ENCODE measurements at regions not wholly inside any gene's neighbourhood (a gene's known extent, or its start where the extent isn't known, plus 50 kb on each side); places are given as distances from the start of the nearest gene placed in this dataset.

- DNase-seq (ENCODE audit: low read depth, low spot score): no peak
These were observed 671.9 kb downstream of the SUCLG1 start for GRCh38 chr2:83787189-83787588.

DNA sequence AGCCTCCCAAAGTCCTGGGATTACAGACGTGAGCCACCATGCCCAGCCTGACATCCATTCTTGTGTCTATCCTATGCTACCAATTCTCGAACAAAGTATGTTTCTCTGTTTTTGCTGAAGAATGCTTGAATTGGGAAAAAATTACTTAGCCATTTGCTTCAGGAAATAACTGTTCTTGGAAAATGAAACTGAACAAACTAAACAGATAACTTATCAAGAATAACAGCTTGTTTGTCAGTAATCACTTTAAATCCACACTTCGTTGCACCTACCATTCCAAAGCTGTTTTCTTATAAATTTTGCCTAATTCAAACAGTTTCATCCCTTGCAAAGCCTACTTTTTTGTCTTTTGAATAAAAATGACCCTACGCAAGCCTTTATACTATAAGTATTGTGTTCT lies 672.9 kb downstream of the SUCLG1 start:
- no peak for DNase-seq (ENCODE audit: low read depth, low spot score)

- no peak for DNase-seq (ENCODE audit: low read depth, low spot score)
These were observed 674.1 kb downstream of the SUCLG1 start for GRCh38 chr2:83784947-83785346.

GRCh38 chr2:83784315-83784714 lies 674.8 kb downstream of the SUCLG1 start:
- DNase-seq (ENCODE audit: low read depth, low spot score): no peak

DNA sequence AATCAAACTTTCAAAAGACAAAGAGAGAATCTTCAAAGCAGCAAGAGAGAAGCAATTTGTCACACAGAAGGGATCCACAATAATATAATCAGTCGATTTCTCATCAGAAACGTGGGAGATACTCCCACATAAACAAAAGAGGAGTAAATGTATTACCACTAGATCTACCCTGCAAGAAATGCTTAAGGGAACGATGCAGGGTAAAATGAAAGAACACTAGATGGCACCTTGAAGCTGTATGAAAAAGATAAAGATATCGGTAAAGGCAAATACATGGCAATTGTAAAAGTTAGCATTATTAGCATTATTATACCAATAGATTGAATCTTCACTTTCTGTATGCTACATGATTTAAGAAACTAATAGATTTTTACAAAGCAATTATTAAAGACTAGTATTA lies 677.0 kb downstream of the SUCLG1 start:
- DNase-seq (ENCODE audit: low read depth, low spot score): no peak

DNA sequence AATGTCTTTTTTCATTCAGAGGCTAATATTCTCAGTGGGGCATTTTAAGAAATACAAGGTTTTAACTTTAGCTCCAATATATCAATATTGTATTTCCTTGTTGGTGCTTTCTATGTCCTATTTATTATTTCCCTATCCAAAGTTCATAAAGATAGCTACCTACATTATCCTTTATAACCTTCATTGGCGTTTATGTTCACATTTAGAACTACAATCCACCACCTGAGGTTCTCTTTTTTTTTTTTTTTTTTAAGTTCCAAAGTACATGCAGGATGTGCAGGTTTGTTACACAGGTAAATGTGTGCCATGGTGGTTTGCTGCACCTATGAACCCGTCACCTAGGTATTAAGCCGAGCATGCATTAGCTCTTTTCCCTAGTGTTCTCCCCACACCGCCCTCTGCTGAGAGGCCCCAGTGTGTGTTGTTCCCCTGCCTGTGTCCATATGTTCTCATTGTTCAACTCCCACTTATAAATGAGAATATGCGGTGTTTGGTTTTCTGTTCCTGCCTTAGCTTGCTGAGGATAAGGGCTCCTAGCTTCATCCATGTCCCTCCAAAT lies 694.6 kb downstream of the SUCLG1 start:
- no peak for DNase-seq (ENCODE audit: low read depth, low spot score)

DNA sequence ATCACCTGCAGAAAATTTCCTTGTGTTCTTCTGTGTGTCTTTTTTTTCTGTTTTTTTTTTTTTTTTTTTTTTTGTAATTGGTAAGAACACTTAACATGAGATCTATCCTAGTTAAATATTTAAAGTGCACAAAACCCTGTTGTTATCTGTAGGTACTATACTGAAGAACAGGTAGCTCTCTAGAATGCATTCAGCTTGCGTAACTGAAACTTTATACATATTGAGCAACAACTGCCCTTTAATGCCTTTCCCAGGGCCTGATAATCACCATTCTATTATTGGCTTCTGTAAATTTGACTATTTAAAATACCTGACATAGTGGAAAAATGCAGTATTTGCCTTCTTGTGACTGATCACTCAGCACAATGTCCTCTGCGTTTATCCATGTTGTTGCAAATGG lies 701.8 kb downstream of the SUCLG1 start:
- no peak for DNase-seq (ENCODE audit: low read depth, low spot score)

- no peak for DNase-seq (ENCODE audit: low read depth, low spot score)
These were observed 702.9 kb downstream of the SUCLG1 start for GRCh38 chr2:83756219-83756618.

GRCh38 chr2:83747141-83747540 lies 711.9 kb downstream of the SUCLG1 start:
- no peak for DNase-seq (ENCODE audit: low read depth, low spot score)

- DNase-seq (ENCODE audit: low read depth, low spot score): no peak
These were observed 714.2 kb downstream of the SUCLG1 start for GRCh38 chr2:83744855-83745254.

DNA sequence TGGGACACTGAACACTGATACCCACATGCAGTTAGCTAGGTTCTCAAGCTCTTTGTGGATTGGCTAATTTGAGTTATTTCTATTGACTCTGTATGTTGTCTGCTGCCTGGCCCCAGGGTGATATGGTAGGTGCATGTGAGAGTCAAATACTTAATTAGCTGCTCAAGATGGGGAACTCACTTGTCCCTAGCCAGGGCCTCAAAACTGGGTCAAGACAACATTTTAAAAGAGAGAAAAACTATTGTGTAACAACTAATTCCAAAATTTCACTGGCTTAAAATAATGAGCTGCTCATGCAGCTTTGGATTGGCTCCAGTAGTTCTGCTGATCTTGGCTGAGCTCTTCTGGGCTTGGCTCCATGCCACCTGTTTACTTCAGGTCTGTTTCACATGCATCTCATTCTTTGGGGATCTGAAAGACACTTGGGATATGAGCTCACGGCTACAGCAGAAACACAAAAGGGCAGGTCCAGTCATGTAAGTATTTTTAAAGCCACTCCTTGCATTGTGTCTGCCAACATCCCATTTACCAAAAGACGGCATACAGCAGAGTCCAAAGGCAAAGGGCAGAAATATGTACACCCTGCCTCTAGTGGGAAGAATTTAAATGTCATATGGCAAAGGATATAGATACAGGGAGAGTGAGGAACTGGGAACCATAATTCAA lies 716.8 kb downstream of the SUCLG1 start:
- DNase-seq (ENCODE audit: low read depth, low spot score): no peak

DNA sequence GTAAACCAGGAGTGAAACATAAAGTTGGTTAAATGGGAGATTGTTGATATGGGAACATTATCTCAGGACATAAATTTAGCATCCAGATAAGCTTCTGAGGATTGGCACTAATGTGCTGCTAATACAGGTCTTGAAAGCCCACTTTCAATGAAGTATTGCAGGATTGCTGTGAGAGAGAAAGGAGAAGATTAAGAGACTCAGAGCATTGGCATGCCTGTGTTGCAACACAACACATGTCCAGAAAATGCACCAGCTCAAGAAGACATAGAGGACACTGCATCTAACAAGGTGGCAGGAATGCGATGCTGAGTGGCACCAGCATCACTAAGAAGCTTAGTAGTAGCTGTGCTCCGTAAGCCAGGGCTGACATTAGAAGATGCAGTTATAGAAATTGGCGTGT lies 728.9 kb downstream of the SUCLG1 start:
- no peak for DNase-seq (ENCODE audit: low read depth, low spot score)

DNA sequence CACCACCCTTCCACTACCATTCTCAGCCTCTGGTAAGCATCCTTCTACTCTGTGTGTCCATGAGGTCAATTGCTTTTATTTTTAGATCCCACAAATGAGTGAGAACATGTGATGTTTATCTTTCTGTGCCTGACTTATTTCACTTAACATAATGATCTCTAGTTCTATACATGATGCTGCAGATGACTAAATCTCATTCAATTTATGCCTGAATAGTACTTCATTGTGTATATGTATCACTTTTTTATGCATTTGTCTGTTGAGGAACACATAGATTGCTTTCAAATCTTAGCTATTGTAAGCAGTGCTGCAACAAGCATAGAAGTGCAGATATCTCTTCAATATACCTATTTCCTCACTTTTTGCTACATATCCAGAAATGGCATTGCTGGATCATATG lies 733.3 kb downstream of the SUCLG1 start:
- DNase-seq (ENCODE audit: low read depth, low spot score): no peak

GRCh38 chr2:83705146-83705545 lies 753.9 kb downstream of the SUCLG1 start:
- no peak for DNase-seq (ENCODE audit: low read depth, low spot score)

- no peak for DNase-seq (ENCODE audit: low read depth, low spot score)
These were observed 755.5 kb downstream of the SUCLG1 start for GRCh38 chr2:83703598-83703997.

DNA sequence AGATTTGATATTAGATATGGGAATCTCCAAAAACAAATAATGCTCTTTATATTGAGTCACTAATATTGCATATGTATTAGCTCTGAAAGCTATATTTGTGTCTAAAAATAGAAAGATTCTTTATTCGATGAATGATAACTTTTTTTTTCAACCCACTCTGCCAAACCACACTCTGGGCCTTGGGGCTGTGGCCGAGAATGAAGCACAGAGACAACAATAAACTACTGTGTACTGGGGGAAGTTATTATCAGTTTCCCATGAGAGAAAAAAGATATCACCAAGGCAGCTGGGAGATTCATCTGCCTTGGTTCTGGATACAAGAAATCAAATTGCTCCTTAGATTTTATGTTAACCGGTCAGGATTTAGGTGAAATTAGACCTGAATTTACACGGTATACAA lies 762.2 kb downstream of the SUCLG1 start:
- no peak for DNase-seq (ENCODE audit: low read depth, low spot score)

GRCh38 chr2:83695530-83695929 lies 763.5 kb downstream of the SUCLG1 start:
- DNase-seq (ENCODE audit: low read depth, low spot score): no peak

GRCh38 chr2:83695037-83695436 lies 764.0 kb downstream of the SUCLG1 start:
- DNase-seq (ENCODE audit: low read depth, low spot score): no peak

GRCh38 chr2:83689402-83689801 lies 769.7 kb downstream of the SUCLG1 start:
- DNase-seq (ENCODE audit: low read depth, low spot score): no peak

- DNase-seq (ENCODE audit: low read depth, low spot score): no peak
These were observed 772.2 kb downstream of the SUCLG1 start for GRCh38 chr2:83686863-83687262.

- DNase-seq (ENCODE audit: low read depth, low spot score): no peak
These were observed 785.0 kb downstream of the SUCLG1 start for GRCh38 chr2:83674050-83674449.

DNA sequence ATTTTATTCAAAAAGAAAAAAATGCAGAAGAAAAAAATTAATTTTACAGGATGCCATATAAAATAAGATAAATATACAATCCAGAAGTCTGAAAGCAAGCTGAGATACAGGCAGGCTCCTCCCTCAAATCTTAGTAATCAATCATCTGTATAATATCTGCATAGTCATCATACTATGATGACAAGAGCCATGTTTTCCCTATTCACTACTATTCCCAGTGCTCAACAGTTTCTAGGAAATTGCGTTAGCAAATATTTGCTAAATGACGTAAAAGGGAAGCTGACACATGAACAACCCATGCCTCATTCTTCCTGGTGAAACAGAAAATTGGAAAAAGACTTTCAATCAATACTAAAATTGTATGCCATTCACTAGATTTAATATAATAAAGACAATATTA lies 793.2 kb downstream of the SUCLG1 start:
- no peak for DNase-seq (ENCODE audit: low read depth, low spot score)

- DNase-seq (ENCODE audit: low read depth, low spot score): no peak
These were observed 793.9 kb downstream of the SUCLG1 start for GRCh38 chr2:83665154-83665553.

DNA sequence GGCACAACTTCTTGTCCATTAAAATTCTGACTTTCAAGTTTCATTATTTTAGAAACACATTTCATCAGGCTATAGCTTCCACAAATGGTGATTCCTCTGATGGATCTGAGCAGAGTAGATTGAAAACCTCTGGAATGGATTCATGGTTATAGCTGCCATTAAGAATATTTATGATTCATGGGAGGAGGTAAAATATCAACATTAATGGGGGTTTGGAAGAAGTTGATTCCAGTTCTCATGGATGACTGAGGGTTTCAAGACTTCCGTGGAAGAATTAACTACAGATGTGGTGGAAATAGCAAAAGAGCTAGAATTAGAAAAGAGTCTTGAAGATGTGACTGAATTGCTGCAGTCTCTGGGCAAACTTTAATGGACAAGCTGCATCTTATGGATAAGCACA lies 797.4 kb downstream of the SUCLG1 start:
- no peak for DNase-seq (ENCODE audit: low read depth, low spot score)

All from iPS DF 19.7 (cell line).